T-cell (primary cell): ENCODE measurements at regions not wholly inside any gene's neighbourhood (a gene's known extent, or its start where the extent isn't known, plus 50 kb on each side); places are given as distances from the start of the nearest gene placed in this dataset.

Experiments used
- ATAC-seq, 4 experiments: fragments of 200-7000 bp in 3 of 4; fragments of 150-1000 bp in 1 of 4; cut with Tn5 transposase; replicated peaks in 1 of 4; 1 replicate in 3 of 4; 2 replicates in 1 of 4; pipeline ENCODE4 v1.10.0; 2021; ENCODE audit warnings: moderate library complexity in 3 of 4, mild to moderate bottlenecking in 2 of 4, moderate number of reproducible peaks in 1 of 4
- CTCF ChIA-PET, 2 donors: fragments of 300-600 bp; sonication (Branson Sonifier 250); formaldehyde crosslinking; loops; one replicate each; lab custom pipeline; 2022; ENCODE audit warnings: antibody characterized with exemption in 2 of 2; lab: Charles Lee
- POLR2A ChIA-PET, 2 donors: fragments of 300-600 bp; sonication (Branson Sonifier 250); formaldehyde crosslinking; loops; one replicate each; lab custom pipeline; 2022; ENCODE audit warnings: antibody characterized with exemption in 2 of 2; lab: Charles Lee
- DNase-seq, 35 experiments: peaks; one replicate each; pipeline versions ENCODE4 v3.0.0 to v3.0.0-alpha.2; 2013 to 2023
- H3K27ac ChIP-seq: one replicate; pipeline ENCODE4 v1.5.1; 2013; ENCODE audit warnings: low read length
- H3K27me3 ChIP-seq, 2 experiments: replicated peaks in 1 of 2; 1 replicate in 1 of 2; 2 replicates in 1 of 2; pipeline versions ENCODE4 v1.6.1 to v1.7.0; 2013; ENCODE audit warnings: low read length in 1 of 2, mixed read lengths in 1 of 2; ENCODE audit not compliant: control insufficient read depth in 2 of 2, insufficient read depth in 2 of 2; ENCODE audit errors: extremely low read depth in 1 of 2
- H3K36me3 ChIP-seq, 2 donors: 1 replicate in 1 of 2; 2 replicates in 1 of 2; pipeline versions ENCODE4 v1.6.1 to v1.7.0; 2013; ENCODE audit warnings: low read length in 1 of 2; ENCODE audit not compliant: control insufficient read depth in 2 of 2, insufficient read depth in 1 of 2; ENCODE audit errors: extremely low read depth in 1 of 2
- H3K4me1 ChIP-seq, 2 experiments: 1 replicate in 1 of 2; 2 replicates in 1 of 2; pipeline versions ENCODE4 v1.6.1 to v1.7.0; 2013; ENCODE audit warnings: low read length in 2 of 2, mixed read lengths in 1 of 2; ENCODE audit not compliant: insufficient read depth in 2 of 2, control insufficient read depth in 1 of 2; ENCODE audit errors: extremely low read depth in 1 of 2
- H3K4me3 ChIP-seq, 2 donors: 1 replicate in 1 of 2; 2 replicates in 1 of 2; pipeline versions ENCODE4 v1.5.1 to v1.7.0; 2013; ENCODE audit warnings: mild to moderate bottlenecking in 2 of 2, low read length in 1 of 2, moderate library complexity in 1 of 2; ENCODE audit not compliant: control insufficient read depth in 1 of 2; ENCODE audit errors: extremely low read depth in 1 of 2
- H3K9me3 ChIP-seq: 2 replicates; pipeline ENCODE4 v1.7.0; 2013
- H3K27ac Mint-ChIP-seq, 2 donors: one replicate each; pipeline ENCODE4 v1.8.0; 2020 to 2021; ENCODE audit warnings: mild to moderate bottlenecking in 2 of 2, mixed read lengths in 2 of 2
- H3K27me3 Mint-ChIP-seq, 2 donors: one replicate each; pipeline ENCODE4 v1.8.0; 2021 to 2022; ENCODE audit warnings: mixed read lengths in 2 of 2
- H3K36me3 Mint-ChIP-seq: one replicate; pipeline ENCODE4 v1.8.0; 2021; ENCODE audit warnings: mixed read lengths
- H3K4me1 Mint-ChIP-seq, 3 donors: one replicate each; pipeline ENCODE4 v1.8.0; 2020 to 2022; ENCODE audit warnings: mixed read lengths in 3 of 3, mild to moderate bottlenecking in 1 of 3
- H3K4me3 Mint-ChIP-seq, 3 donors: one replicate each; pipeline ENCODE4 v1.8.0; 2020 to 2022; ENCODE audit warnings: mild to moderate bottlenecking in 3 of 3, mixed read lengths in 3 of 3, moderate library complexity in 3 of 3
- H3K9me3 Mint-ChIP-seq, 3 donors: one replicate each; pipeline ENCODE4 v1.8.0; 2020 to 2022; ENCODE audit warnings: mixed read lengths in 3 of 3
- WGBS: methylation state at CpG from one replicate; pipeline ENCODE4 v1.1.5; 2013; ENCODE audit warnings: missing lambda C conversion rate; ENCODE audit not compliant: insufficient coverage; 5-methylcytosine and 5-hydroxymethylcytosine counted together

- Mint-ChIP-seq H3K27me3 (no peaks in the 10 kb centered on the region), H3K4me1 (no peaks in the 10 kb centered on the region), H3K36me3 (no peaks in the 10 kb centered on the region), H3K4me3 (no peak overlapping the region), H3K9me3 (peaks cover 6 to 19% (median 13%) of the 10 kb centered on the region in 3 donors), H3K27ac (no peak overlapping the region)
- ATAC-seq (no peak), DNase-seq (no peak)
- Histone ChIP-seq H3K4me1 (no peaks in the 10 kb centered on the region), H3K27me3 (no peaks in the 10 kb centered on the region), H3K36me3 (no peaks in the 10 kb centered on the region), H3K4me3 (no peak overlapping the region), H3K9me3 (no peaks in the 10 kb centered on the region), H3K27ac (no peak overlapping the region)
- ChIA-PET CTCF (no interaction called here), POLR2A (no interaction called here)
- WGBS: no CpG with 5 or more reads among the region's 5 CpGs
These were observed 90.5 kb upstream of the FERD3L start for GRCh38 chr7:19235680-19236079.

GRCh38 chr7:19224951-19225350 lies 79.7 kb upstream of the FERD3L start:
- H3K27ac Mint-ChIP-seq: no peak overlapping the region
- Histone ChIP-seq H3K27ac (no peak overlapping the region), H3K36me3 (no peaks in the 10 kb centered on the region), H3K4me1 (no peaks in the 10 kb centered on the region), H3K9me3 (no peaks in the 10 kb centered on the region), H3K4me3 (no peak overlapping the region), H3K27me3 (no peaks in the 10 kb centered on the region)
- no peak for ATAC-seq
- H3K9me3 Mint-ChIP-seq: peaks cover 15 to 23% (median 23%) of the 10 kb centered on the region in 3 donors
- no peak overlapping the region for H3K4me3 Mint-ChIP-seq
- CTCF ChIA-PET: no interaction called here
- POLR2A ChIA-PET: no interaction called here
- no peaks in the 10 kb centered on the region for H3K36me3 Mint-ChIP-seq
- WGBS: no CpG with 5 or more reads among the region's 2 CpGs
- no peaks in the 10 kb centered on the region for H3K4me1 Mint-ChIP-seq
- DNase-seq: no peak
- no peaks in the 10 kb centered on the region for H3K27me3 Mint-ChIP-seq

DNA sequence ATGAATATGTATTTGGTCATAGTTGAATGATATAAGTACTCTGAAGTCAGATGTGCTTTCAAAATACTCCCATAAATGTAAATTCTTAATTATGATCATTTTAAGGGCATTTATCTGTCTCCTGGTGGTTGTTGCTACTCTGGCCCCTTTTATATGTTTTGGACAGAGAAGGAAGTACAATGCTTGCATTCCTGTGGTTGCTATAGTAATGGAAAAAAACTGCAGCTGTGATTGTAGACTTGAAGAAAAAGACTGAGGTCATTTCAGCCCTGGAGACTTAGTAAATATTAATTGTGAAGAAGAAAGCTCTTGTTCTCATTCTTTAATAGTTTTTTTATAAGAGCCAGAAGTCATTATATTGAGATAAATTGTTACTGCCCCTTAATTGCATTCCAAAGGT lies 70.2 kb upstream of the FERD3L start:
- Histone ChIP-seq H3K9me3 (no peaks in the 10 kb centered on the region), H3K27ac (no peak overlapping the region), H3K4me1 (no peaks in the 10 kb centered on the region), H3K27me3 (no peaks in the 10 kb centered on the region), H3K4me3 (no peak overlapping the region), H3K36me3 (no peaks in the 10 kb centered on the region)
- ATAC-seq (no peak), DNase-seq (no peak)
- H3K27me3 Mint-ChIP-seq: no peaks in the 10 kb centered on the region
- H3K9me3 Mint-ChIP-seq: peaks cover 9 to 16% (median 13%) of the 10 kb centered on the region in 3 donors
- ChIA-PET POLR2A (no interaction called here), CTCF (no interaction called here)
- no peak overlapping the region for H3K27ac Mint-ChIP-seq
- H3K4me3 Mint-ChIP-seq: no peak overlapping the region
- H3K4me1 Mint-ChIP-seq: no peaks in the 10 kb centered on the region
- H3K36me3 Mint-ChIP-seq: no peaks in the 10 kb centered on the region

DNA sequence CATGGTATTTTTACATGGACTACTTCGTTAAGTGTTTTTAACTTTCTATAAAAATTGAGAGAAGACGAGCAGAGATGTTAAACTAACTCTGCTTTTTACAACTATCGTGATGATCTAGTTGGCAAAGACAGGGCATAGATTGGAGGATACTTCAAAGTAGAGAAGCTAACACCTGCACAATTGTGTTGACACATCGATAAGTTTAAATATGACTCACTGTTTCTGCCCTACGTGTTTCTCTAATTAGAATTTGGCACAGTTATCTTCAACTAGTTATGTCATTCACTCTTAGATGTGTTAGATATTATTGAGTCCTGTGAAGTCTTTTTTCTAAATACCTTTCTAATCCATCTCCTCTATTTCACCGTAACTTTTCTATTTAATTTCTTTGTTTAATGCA lies 68.5 kb upstream of the FERD3L start:
- DNase-seq: no peak
- Histone ChIP-seq H3K4me3 (no peak overlapping the region), H3K27ac (no peak overlapping the region), H3K27me3 (no peaks in the 10 kb centered on the region), H3K36me3 (no peaks in the 10 kb centered on the region), H3K9me3 (no peaks in the 10 kb centered on the region), H3K4me1 (no peaks in the 10 kb centered on the region)
- ChIA-PET POLR2A (no interaction called here), CTCF (no interaction called here)
- no peak for ATAC-seq
- Mint-ChIP-seq H3K36me3 (no peaks in the 10 kb centered on the region), H3K9me3 (peaks cover 9 to 16% (median 13%) of the 10 kb centered on the region in 3 donors), H3K27me3 (no peaks in the 10 kb centered on the region), H3K4me3 (no peak overlapping the region), H3K27ac (no peak overlapping the region), H3K4me1 (no peaks in the 10 kb centered on the region)
- no CpG with 5 or more reads among the region's 6 CpGs for WGBS

GRCh38 chr7:19210893-19211413 lies 65.7 kb upstream of the FERD3L start:
- no peaks in the 10 kb centered on the region for H3K36me3 ChIP-seq
- no peak overlapping the region for H3K27ac Mint-ChIP-seq
- H3K9me3 Mint-ChIP-seq: peaks cover 4 to 7% (median 6%) of the 10 kb centered on the region in 3 donors
- ChIA-PET POLR2A (no interaction called here), CTCF (no interaction called here)
- ATAC-seq: no peak
- no peaks in the 10 kb centered on the region for H3K9me3 ChIP-seq
- H3K27me3 Mint-ChIP-seq: no peaks in the 10 kb centered on the region
- no peak overlapping the region for H3K4me3 Mint-ChIP-seq
- DNase-seq: no peak
- no peak overlapping the region for H3K4me3 ChIP-seq
- H3K27ac ChIP-seq: no peak overlapping the region
- 20% methylated on average over 1 of the region's 5 CpGs for WGBS
- no peaks in the 10 kb centered on the region for H3K4me1 ChIP-seq
- no peaks in the 10 kb centered on the region for H3K36me3 Mint-ChIP-seq
- no peaks in the 10 kb centered on the region for H3K4me1 Mint-ChIP-seq
- H3K27me3 ChIP-seq: no peaks in the 10 kb centered on the region

GRCh38 chr7:19209166-19209696 lies 64.0 kb upstream of the FERD3L start:
- ATAC-seq (no peak), DNase-seq (no peak)
- ChIA-PET CTCF (no interaction called here), POLR2A (interaction anchor here in 1 of 2 donors (0.6 kb wide), 1 partner anchor 306 kb away, joined by 3 read pairs; no protein-coding TSS in a partner anchor)
- no CpG with 5 or more reads among the region's 1 CpG for WGBS
- Mint-ChIP-seq H3K4me3 (no peak overlapping the region), H3K27ac (no peak overlapping the region), H3K4me1 (no peaks in the 10 kb centered on the region), H3K36me3 (no peaks in the 10 kb centered on the region), H3K27me3 (no peaks in the 10 kb centered on the region), H3K9me3 (peaks cover 4 to 7% (median 6%) of the 10 kb centered on the region in 3 donors)
- H3K9me3 ChIP-seq: no peaks in the 10 kb centered on the region
- H3K27me3 ChIP-seq: no peaks in the 10 kb centered on the region
- no peaks in the 10 kb centered on the region for H3K36me3 ChIP-seq
- no peak overlapping the region for H3K27ac ChIP-seq
- H3K4me3 ChIP-seq: no peak overlapping the region
- H3K4me1 ChIP-seq: no peaks in the 10 kb centered on the region

DNA sequence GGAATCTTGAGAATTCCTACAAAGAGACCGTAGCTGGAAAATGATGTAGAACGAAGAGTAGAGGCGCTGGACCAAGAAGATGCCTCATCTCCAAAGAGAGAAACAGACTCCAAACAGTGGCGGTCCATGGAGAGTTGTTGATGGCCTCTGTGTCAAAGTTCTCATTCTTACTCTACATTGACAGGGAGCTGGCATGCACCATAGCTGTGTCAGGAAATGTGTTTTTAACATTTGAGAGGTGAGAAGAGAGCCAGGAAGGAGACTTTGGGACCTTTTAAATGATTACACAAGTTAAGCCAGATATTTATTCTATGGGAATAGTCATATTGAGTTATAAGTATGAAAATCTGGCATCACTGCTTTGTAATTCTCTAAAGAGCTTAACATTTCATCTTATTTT lies 61.5 kb upstream of the FERD3L start:
- H3K27ac Mint-ChIP-seq: no peak overlapping the region
- Histone ChIP-seq H3K9me3 (no peaks in the 10 kb centered on the region), H3K27me3 (no peaks in the 10 kb centered on the region), H3K27ac (no peak overlapping the region), H3K4me1 (no peaks in the 10 kb centered on the region), H3K36me3 (no peaks in the 10 kb centered on the region), H3K4me3 (no peak overlapping the region)
- no peak overlapping the region for H3K4me3 Mint-ChIP-seq
- ChIA-PET CTCF (no interaction called here), POLR2A (no interaction called here)
- H3K36me3 Mint-ChIP-seq: no peaks in the 10 kb centered on the region
- no peaks in the 10 kb centered on the region for H3K4me1 Mint-ChIP-seq
- no peak for ATAC-seq
- no peak for DNase-seq
- WGBS: 80% methylated on average over 1 of the region's 4 CpGs
- H3K9me3 Mint-ChIP-seq: peaks cover 0 to 4% (median 2%) of the 10 kb centered on the region in 3 donors
- H3K27me3 Mint-ChIP-seq: no peaks in the 10 kb centered on the region
